Thoracic aorta (tissue), 2 donors: ENCODE measurements at regions not wholly inside any gene's neighbourhood (a gene's known extent, or its start where the extent isn't known, plus 50 kb on each side); places are given as distances from the start of the nearest gene placed in this dataset.

Source experiments
- ATAC-seq: fragments of 150-250 bp; one replicate; pipeline ENCODE4 v1.8.0; 2017; ENCODE audit warnings: low read depth; ENCODE audit not compliant: insufficient number of reproducible peaks, low FRiP score
- DNase-seq: peaks from one replicate; pipeline ENCODE4 v3.0.0-alpha.2; 2020; ENCODE audit warnings: low spot score
- H3K27ac ChIP-seq, 2 donors: fragments of 200-600 bp; sonication (generic); 1 replicate in 1 of 2; 2 replicates in 1 of 2; pipeline ENCODE4 v1.5.1; 2016; ENCODE audit warnings: mild to moderate bottlenecking in 2 of 2, moderate library complexity in 2 of 2
- H3K27me3 ChIP-seq: fragments of 200-600 bp; sonication (generic); replicated peaks from 2 replicates; pipeline ENCODE4 v1.6.0; 2016; ENCODE audit warnings: mild to moderate bottlenecking; ENCODE audit not compliant: insufficient read depth
- H3K36me3 ChIP-seq: fragments of 200-600 bp; sonication (generic); one replicate; pipeline ENCODE4 v1.5.1; 2016
- H3K4me1 ChIP-seq, 2 donors: fragments of 200-600 bp; sonication (generic); 1 replicate in 1 of 2; 2 replicates in 1 of 2; pipeline versions ENCODE4 v1.5.1 to v1.6.0; 2016; ENCODE audit warnings: low read depth in 2 of 2, mild to moderate bottlenecking in 1 of 2; ENCODE audit not compliant: control insufficient read depth in 1 of 2
- H3K4me3 ChIP-seq: fragments of 200-600 bp; sonication (generic); 2 replicates; pipeline ENCODE4 v1.5.1; 2016; ENCODE audit warnings: mild to moderate bottlenecking
- H3K9me3 ChIP-seq: fragments of 200-600 bp; sonication (generic); 2 replicates; pipeline ENCODE4 v1.5.1; 2016
- CTCF ChIP-seq: fragments of 200-600 bp; sonication (generic); IDR thresholded peaks from one replicate; pipeline ENCODE4 v1.5.1; 2019; ENCODE audit warnings: antibody characterized with exemption

- H3K4me3 ChIP-seq: no peak overlapping the region
- ATAC-seq: no peak
- no peaks in the 10 kb centered on the region for H3K9me3 ChIP-seq
- no peak overlapping the region for H3K27ac ChIP-seq
- H3K36me3 ChIP-seq: no peaks in the 10 kb centered on the region
- no peak for TF ChIP-seq CTCF
- no peaks in the 10 kb centered on the region for H3K27me3 ChIP-seq
- no peaks in the 10 kb centered on the region for H3K4me1 ChIP-seq
- DNase-seq: no peak
Observed at GRCh38 chr12:91357381-91357780, 174.8 kb upstream of the DCN start.

- no peaks in the 10 kb centered on the region for H3K4me1 ChIP-seq
- ATAC-seq (no peak), DNase-seq (no peak)
- no peak overlapping the region for H3K27ac ChIP-seq
- H3K27me3 ChIP-seq: no peaks in the 10 kb centered on the region
- no peak for TF ChIP-seq CTCF
- no peaks in the 10 kb centered on the region for H3K36me3 ChIP-seq
- H3K9me3 ChIP-seq: no peaks in the 10 kb centered on the region
- no peak overlapping the region for H3K4me3 ChIP-seq
Observed at GRCh38 chr12:91356405-91356804, 173.8 kb upstream of the DCN start.

GRCh38 chr12:91355150-91356006, 172.8 kb upstream of the DCN start:
- no peaks in the 10 kb centered on the region for H3K4me1 ChIP-seq
- no peaks in the 10 kb centered on the region for H3K27me3 ChIP-seq
- no peaks in the 10 kb centered on the region for H3K36me3 ChIP-seq
- H3K27ac ChIP-seq: no peak overlapping the region
- peak; percentile 82 for TF ChIP-seq CTCF
- no peaks in the 10 kb centered on the region for H3K9me3 ChIP-seq
- peak; percentile 85 for ATAC-seq
- DNase-seq: peak; percentile 14
- H3K4me3 ChIP-seq: no peak overlapping the region

- Histone ChIP-seq H3K36me3 (no peaks in the 10 kb centered on the region), H3K9me3 (no peaks in the 10 kb centered on the region), H3K27ac (no peak overlapping the region), H3K4me3 (no peak overlapping the region), H3K27me3 (no peaks in the 10 kb centered on the region), H3K4me1 (no peaks in the 10 kb centered on the region)
- TF ChIP-seq CTCF: no peak
- DNase-seq (no peak), ATAC-seq (no peak)
Observed at GRCh38 chr12:91353266-91353665, 170.6 kb upstream of the DCN start.

GRCh38 chr12:91349476-91349875, 166.9 kb upstream of the DCN start:
- Histone ChIP-seq H3K27me3 (no peaks in the 10 kb centered on the region), H3K36me3 (no peaks in the 10 kb centered on the region), H3K9me3 (no peaks in the 10 kb centered on the region), H3K4me1 (no peaks in the 10 kb centered on the region), H3K4me3 (no peak overlapping the region), H3K27ac (no peak overlapping the region)
- TF ChIP-seq CTCF: no peak
- no peak for ATAC-seq
- DNase-seq: no peak
